ENCODE measurements at regions not wholly inside any gene's neighbourhood (a gene's known extent, or its start where the extent isn't known, plus 50 kb on each side); places are given as distances from the start of the nearest gene placed in this dataset.
"Not testable (repeated sequence)": the region's sequence is repeated elsewhere in the genome, so short reads cannot be mapped to it uniquely, and the experiment has no call there.

- Histone ChIP-seq H3K36me3 (no peaks in the 10 kb centered on the region), H3K27me3 (no peaks in the 10 kb centered on the region), H3K4me1 (no peaks in the 10 kb centered on the region), H3K27ac (no peak overlapping the region), H3K9me3 (no peaks in the 10 kb centered on the region), H3K4me3 (no peak overlapping the region)
- intact Hi-C loops (cut with DNase I; ENCODE audit: low total_unique reads) (no loop called here), in situ Hi-C loops (cut with MboI; ENCODE audit: low pct_ligation_motif_present in 1 of 4, low pct_unique_long_range_greater_than_20kb in 1 of 4, low sequenced_read_pairs in 3 of 4) (no loop called here)
- no peak for DNase-seq
- TF ChIP-seq CTCF (IDR thresholded peaks at IDR 0.05), result no peak
- no peak for TF ChIP-seq POLR2AphosphoS5 (IDR thresholded peaks at IDR 0.05)
- TF ChIP-seq EP300 (IDR thresholded peaks at IDR 0.05; ENCODE audit: low read depth), result no peak
- TF ChIP-seq POLR2A (IDR thresholded peaks at IDR 0.05), result no peak
- 82% methylated on average over 3 of the region's 3 CpGs; no CpG with 5 or more reads in 1 of the 2 donors for WGBS, 2 donors (ENCODE audit: low coverage in 1 of 2)
Observed at GRCh38 chrX:7614616-7615015, 228.4 kb upstream of the VCX start.

GRCh38 chrX:7608625-7609024 lies 234.3 kb upstream of the VCX start:
- not testable (repeated sequence) for H3K27ac ChIP-seq

GRCh38 chrX:7606039-7606652 lies 236.8 kb upstream of the VCX start:
- Histone ChIP-seq H3K36me3 (no peaks in the 10 kb centered on the region), H3K27me3 (no peaks in the 10 kb centered on the region), H3K27ac (no peak overlapping the region), H3K9me3 (no peaks in the 10 kb centered on the region), H3K4me3 (no peak overlapping the region), H3K4me1 (no peaks in the 10 kb centered on the region)
- intact Hi-C loops (cut with DNase I; ENCODE audit: low total_unique reads) (no loop called here), in situ Hi-C loops (cut with MboI; ENCODE audit: low pct_ligation_motif_present in 1 of 4, low pct_unique_long_range_greater_than_20kb in 1 of 4, low sequenced_read_pairs in 3 of 4) (no loop called here)
- DNase-seq, result no peak
- 57% methylated on average over 7 of the region's 7 CpGs; no CpG with 5 or more reads in 1 of the 2 donors for WGBS, 2 donors (ENCODE audit: low coverage in 1 of 2)
- no peak for TF ChIP-seq POLR2A (IDR thresholded peaks at IDR 0.05)
- no peak for TF ChIP-seq POLR2AphosphoS5 (IDR thresholded peaks at IDR 0.05)
- TF ChIP-seq CTCF (IDR thresholded peaks at IDR 0.05), result no peak
- no peak for TF ChIP-seq EP300 (IDR thresholded peaks at IDR 0.05; ENCODE audit: low read depth)

More at GRCh38 chrX:7608625-7609024, 234.3 kb upstream of the VCX start:
- WGBS, 2 donors (ENCODE audit: low coverage in 1 of 2), result 95% methylated on average over 7 of the region's 29 CpGs; no CpG with 5 or more reads in 1 of the 2 donors
- H3K4me1 ChIP-seq; H3K4me3 ChIP-seq; H3K36me3 ChIP-seq; DNase-seq; in situ Hi-C loops (cut with MboI; ENCODE audit: low pct_ligation_motif_present in 1 of 4, low pct_unique_long_range_greater_than_20kb in 1 of 4, low sequenced_read_pairs in 3 of 4); intact Hi-C loops (cut with DNase I; ENCODE audit: low total_unique reads); H3K27me3 ChIP-seq; H3K9me3 ChIP-seq: not testable (repeated sequence)

- H3K9me3 ChIP-seq, result no peaks in the 10 kb centered on the region
- no peak overlapping the region for H3K27ac ChIP-seq
- intact Hi-C loops (cut with DNase I; ENCODE audit: low total_unique reads), result no loop called here
- in situ Hi-C loops (cut with MboI; ENCODE audit: low pct_ligation_motif_present in 1 of 4, low pct_unique_long_range_greater_than_20kb in 1 of 4, low sequenced_read_pairs in 3 of 4), result no loop called here
- H3K27me3 ChIP-seq, result no peaks in the 10 kb centered on the region
- DNase-seq, result no peak
- no peak overlapping the region for H3K4me3 ChIP-seq
- WGBS, 2 donors (ENCODE audit: low coverage in 1 of 2), result 88% methylated on average over 2 of the region's 2 CpGs; no CpG with 5 or more reads in 1 of the 2 donors
- H3K36me3 ChIP-seq, result no peaks in the 10 kb centered on the region
- TF ChIP-seq POLR2A (IDR thresholded peaks at IDR 0.05), result no peak
- no peak for TF ChIP-seq CTCF (IDR thresholded peaks at IDR 0.05)
- no peak for TF ChIP-seq POLR2AphosphoS5 (IDR thresholded peaks at IDR 0.05)
- no peak for TF ChIP-seq EP300 (IDR thresholded peaks at IDR 0.05; ENCODE audit: low read depth)
- no peaks in the 10 kb centered on the region for H3K4me1 ChIP-seq
Observed at GRCh38 chrX:7603387-7603786, 239.6 kb upstream of the VCX start.

GRCh38 chrX:7596822-7597221 lies 246.1 kb upstream of the VCX start:
- H3K27me3 ChIP-seq, result no peaks in the 10 kb centered on the region
- intact Hi-C loops (cut with DNase I; ENCODE audit: low total_unique reads), result no loop called here
- H3K27ac ChIP-seq, result no peak overlapping the region
- H3K4me3 ChIP-seq, result no peak overlapping the region
- DNase-seq, result no peak
- TF ChIP-seq POLR2A (IDR thresholded peaks at IDR 0.05) (no peak), CTCF (IDR thresholded peaks at IDR 0.05) (no peak), EP300 (IDR thresholded peaks at IDR 0.05; ENCODE audit: low read depth) (no peak), POLR2AphosphoS5 (IDR thresholded peaks at IDR 0.05) (no peak)
- H3K9me3 ChIP-seq, result no peaks in the 10 kb centered on the region
- H3K4me1 ChIP-seq, result no peaks in the 10 kb centered on the region
- in situ Hi-C loops (cut with MboI; ENCODE audit: low pct_ligation_motif_present in 1 of 4, low pct_unique_long_range_greater_than_20kb in 1 of 4, low sequenced_read_pairs in 3 of 4), result no loop called here
- 67 to 86% methylated on average over 1 to 2 of the region's 2 CpGs for WGBS, 2 donors (ENCODE audit: low coverage in 1 of 2)
- no peaks in the 10 kb centered on the region for H3K36me3 ChIP-seq

GRCh38 chrX:7593370-7593769 lies 249.6 kb upstream of the VCX start:
- H3K27ac ChIP-seq; H3K36me3 ChIP-seq; DNase-seq; H3K4me3 ChIP-seq; intact Hi-C loops (cut with DNase I; ENCODE audit: low total_unique reads); H3K4me1 ChIP-seq; in situ Hi-C loops (cut with MboI; ENCODE audit: low pct_ligation_motif_present in 1 of 4, low pct_unique_long_range_greater_than_20kb in 1 of 4, low sequenced_read_pairs in 3 of 4); H3K27me3 ChIP-seq; H3K9me3 ChIP-seq: not testable (repeated sequence)
- WGBS, 2 donors (ENCODE audit: low coverage in 1 of 2), result 88% methylated on average over 28 of the region's 28 CpGs; no CpG with 5 or more reads in 1 of the 2 donors
